HCT116 (cell line): ENCODE measurements at regions not wholly inside any gene's neighbourhood (a gene's known extent, or its start where the extent isn't known, plus 50 kb on each side); places are given as distances from the start of the nearest gene placed in this dataset.

ENCODE experiments used
- ATAC-seq: fragments of 200-7000 bp; cut with Tn5 transposase; 2 replicates; pipeline ENCODE4 v1.9.1; 2020; ENCODE audit warnings: mild to moderate bottlenecking, moderate library complexity
- BruUV-seq: library from RNA; stranded (reverse); fragments of 400-500 nt; replicated peaks from 2 replicates; lab custom pipeline; 2021; lab: Mats Ljungman, UMichigan
- CTCF ChIA-PET: fragments of 300-600 bp; sonication (Branson Sonifier 250); formaldehyde crosslinking; loops from one replicate; lab custom pipeline; 2021; ENCODE audit warnings: antibody characterized with exemption; lab: Charles Lee
- POLR2A ChIA-PET: fragments of 300-600, 350-600 bp; sonication (Branson Sonifier 250); formaldehyde crosslinking; loops from one replicate; lab custom pipeline; 2021; ENCODE audit warnings: antibody characterized with exemption; lab: Charles Lee
- RAD21 ChIA-PET, 2 experiments: fragments of 300-600 bp; sonication (Branson Sonifier 250); formaldehyde crosslinking; loops; one replicate each; lab custom pipeline; 2023; ENCODE audit warnings: low total read pairs in 2 of 2; ENCODE audit not compliant: uncharacterized antibody in 2 of 2, unreplicated experiment in 2 of 2, low non-redundant PET in 1 of 2; lab: Charles Lee
- DNase-seq: peaks from one replicate; pipeline ENCODE4 v3.0.0-alpha.2; 2010; ENCODE audit warnings: low read depth, low spot score
- H2AFZ ChIP-seq: fragments of 200-600 bp; shearing (Covaris generic), sonication (generic); 2 replicates; pipeline ENCODE4 v1.6.1; 2017; ENCODE audit warnings: low read depth, mixed run types, mixed read lengths, antibody characterized with exemption, low read length; ENCODE audit not compliant: poor library complexity, severe bottlenecking
- H3K27ac ChIP-seq: 2 replicates; pipeline ENCODE4 v1.5.1; 2012; ENCODE audit warnings: low read depth, low read length
- H3K27me3 ChIP-seq: fragments of 200-600 bp; sonication (generic); 2 replicates; pipeline ENCODE4 v1.6.1; 2016; ENCODE audit warnings: mixed run types, low read length, mixed read lengths; ENCODE audit not compliant: insufficient read depth
- H3K36me3 ChIP-seq, 2 experiments: fragments of 200-500 bp in 1 of 2; fragments of 200-600 bp in 1 of 2; sonication (Bioruptor generic) in 1 of 2; sonication (generic) in 1 of 2; 2 replicates each; pipeline versions ENCODE4 v1.5.1 to v1.6.1; 2014 to 2016; ENCODE audit warnings: low read length in 2 of 2, inconsistent platforms in 1 of 2, mixed read lengths in 1 of 2, mixed run types in 1 of 2; ENCODE audit not compliant: insufficient read depth in 2 of 2, control insufficient read depth in 1 of 2
- H3K4me1 ChIP-seq, 2 experiments: fragments of 200-600 bp in 1 of 2; sonication (generic) in 1 of 2; 2 replicates each; pipeline versions ENCODE4 v1.5.1 to v1.6.1; 2012 to 2017; ENCODE audit warnings: low read length in 2 of 2, inconsistent platforms in 1 of 2, mild to moderate bottlenecking in 1 of 2, mixed read lengths in 1 of 2, mixed run types in 1 of 2, moderate library complexity in 1 of 2; ENCODE audit not compliant: insufficient read depth in 2 of 2, control insufficient read depth in 1 of 2
- H3K4me2 ChIP-seq: fragments of 200-600 bp; sonication (generic); 2 replicates; pipeline ENCODE4 v1.6.1; 2017; ENCODE audit warnings: mixed run types, low read length, mixed read lengths
- H3K4me3 ChIP-seq, 2 experiments: fragments of 200-600 bp in 1 of 2; sonication (generic) in 1 of 2; replicated peaks in 1 of 2; 2 replicates each; pipeline ENCODE4 v1.5.1; 2011 to 2016; ENCODE audit warnings: low read length in 2 of 2, control low read depth in 1 of 2, low read depth in 1 of 2, mild to moderate bottlenecking in 1 of 2, mixed read lengths in 1 of 2, mixed run types in 1 of 2
- H3K79me2 ChIP-seq: fragments of 200-600 bp; sonication (generic); 2 replicates; pipeline ENCODE4 v1.6.1; 2017; ENCODE audit warnings: mild to moderate bottlenecking, mixed run types, low read length, moderate library complexity, mixed read lengths; ENCODE audit not compliant: insufficient read depth
- H3K9ac ChIP-seq: fragments of 200-600 bp; sonication (generic); 2 replicates; pipeline ENCODE4 v1.6.1; 2016; ENCODE audit warnings: low read length, mixed read lengths
- H3K9me2 ChIP-seq: fragments of 200-600 bp; sonication (generic), shearing (Covaris generic); 2 replicates; pipeline ENCODE4 v1.6.1; 2017; ENCODE audit warnings: mixed run types, mild to moderate bottlenecking, moderate library complexity; ENCODE audit not compliant: insufficient read depth
- H3K9me3 ChIP-seq, 2 experiments: fragments of 200-500 bp in 1 of 2; fragments of 200-600 bp in 1 of 2; sonication (Bioruptor generic) in 1 of 2; sonication (generic) in 1 of 2; 2 replicates each; pipeline ENCODE4 v1.6.1; 2014 to 2017; ENCODE audit warnings: low read length in 2 of 2, mixed read lengths in 2 of 2, inconsistent platforms in 1 of 2, low read depth in 1 of 2, mild to moderate bottlenecking in 1 of 2, mixed run types in 1 of 2, moderate library complexity in 1 of 2; ENCODE audit not compliant: control insufficient read depth in 1 of 2, insufficient read depth in 1 of 2
- H4K20me1 ChIP-seq: fragments of 200-600 bp; sonication (generic), shearing (Covaris generic); 2 replicates; pipeline ENCODE4 v1.6.1; 2017; ENCODE audit warnings: mixed run types, mild to moderate bottlenecking, moderate library complexity; ENCODE audit not compliant: insufficient read depth
- CBX3 ChIP-seq: IDR thresholded peaks from 2 replicates; pipeline ENCODE4 v1.6.1; 2012; ENCODE audit warnings: low read depth
- ELF1 ChIP-seq: IDR thresholded peaks from 2 replicates; pipeline ENCODE4 v1.6.1; 2012; ENCODE audit warnings: low read depth, borderline replicate concordance
- EZH2 ChIP-seq: fragments of 200-600 bp; sonication (generic); IDR thresholded peaks from 2 replicates; pipeline ENCODE4 v1.6.1; 2017; ENCODE audit warnings: antibody characterized with exemption, mixed run types
- EZH2phosphoT487 ChIP-seq: fragments of 200-600 bp; IDR thresholded peaks from 2 replicates; pipeline ENCODE4 v1.6.1; 2018; ENCODE audit warnings: antibody characterized with exemption, borderline replicate concordance
- MAX ChIP-seq: IDR thresholded peaks from 2 replicates; pipeline ENCODE4 v1.6.1; 2012
- POLR2A ChIP-seq: IDR thresholded peaks from 2 replicates; pipeline ENCODE4 v1.7.0; 2011; ENCODE audit warnings: borderline replicate concordance; ENCODE audit not compliant: insufficient read depth, insufficient read length; ENCODE audit errors: extremely low read depth
- RAD21 ChIP-seq: IDR thresholded peaks from 2 replicates; pipeline ENCODE4 v1.6.1; 2012; ENCODE audit warnings: low read depth, mild to moderate bottlenecking
- SIN3A ChIP-seq: IDR thresholded peaks from 2 replicates; pipeline ENCODE4 v1.6.1; 2012; ENCODE audit warnings: low read depth
- SP1 ChIP-seq: IDR thresholded peaks from 2 replicates; pipeline ENCODE4 v1.6.1; 2012; ENCODE audit warnings: low read depth
- TCF7L2 ChIP-seq: IDR thresholded peaks from 2 replicates; pipeline ENCODE4 v1.7.0; 2011; ENCODE audit warnings: borderline replicate concordance, inconsistent platforms; ENCODE audit not compliant: insufficient read depth, insufficient read length; ENCODE audit errors: extremely low read depth
- ZFX ChIP-seq: fragments of 450-650 bp; IDR thresholded peaks from 2 replicates; pipeline ENCODE4 v1.6.1; 2017
- intact Hi-C: fragments of 100-400 bp; cut with micrococcal nuclease; formaldehyde crosslinking; loops from 2 replicates; pipeline ENCODE4 v1.10.0; 2022
- TF ChIP-seq, protein P1 (sequence below): IDR thresholded peaks from 2 replicates; pipeline ENCODE4 v1.6.1; 2011; ENCODE audit warnings: mild to moderate bottlenecking, low read length, moderate library complexity; ENCODE audit not compliant: insufficient replicate concordance; ENCODE audit errors: extremely low read depth
- TF ChIP-seq, protein P2 (sequence below): IDR thresholded peaks from 2 replicates; pipeline ENCODE4 v1.6.1; 2012; ENCODE audit warnings: low read depth

DNA sequence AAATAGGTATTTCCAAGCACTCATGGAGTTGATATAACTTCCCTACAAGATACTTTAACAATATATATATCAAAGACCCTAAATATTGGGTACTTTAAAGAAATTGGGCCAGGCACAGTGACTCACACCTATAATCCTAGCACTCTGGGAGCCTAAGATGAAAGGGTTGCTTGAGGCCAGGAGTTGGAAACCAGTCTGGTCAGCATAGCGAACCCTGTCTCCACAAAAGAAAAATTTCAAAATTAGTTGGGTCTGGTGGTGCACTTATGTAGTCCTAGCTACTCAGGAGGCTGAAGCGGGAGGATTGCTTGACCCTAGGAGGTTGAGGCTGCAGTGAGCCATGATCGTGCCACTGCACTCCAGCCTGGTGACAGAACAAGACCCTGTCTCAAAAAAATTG is 393.9 kb upstream of the DEPDC1 start:
- BruUV-seq: no TSS peak

More for the DNA sequence above, 393.9 kb upstream of the DEPDC1 start:
- H3K9ac ChIP-seq: no peak overlapping the region
- no peak overlapping the region for H3K27ac ChIP-seq
- peaks cover 3% of the 10 kb centered on the region; the same call in 1 of the 2 replicates for H3K27me3 ChIP-seq
- ATAC-seq (no peak), DNase-seq (no peak)
- intact Hi-C loops: no loop called here
- H3K36me3 ChIP-seq: no peaks in the 10 kb centered on the region
- H3K4me3 ChIP-seq: no peak overlapping the region
- TF ChIP-seq ELF1 (no peak), ZFX (no peak), RAD21 (no peak), SIN3A (no peak), CBX3 (no peak), TCF7L2 (no peak), EZH2 (no peak), SP1 (no peak), POLR2A (no peak), MAX (no peak), EZH2phosphoT487 (no peak)
- TF ChIP-seq, protein P1, sequence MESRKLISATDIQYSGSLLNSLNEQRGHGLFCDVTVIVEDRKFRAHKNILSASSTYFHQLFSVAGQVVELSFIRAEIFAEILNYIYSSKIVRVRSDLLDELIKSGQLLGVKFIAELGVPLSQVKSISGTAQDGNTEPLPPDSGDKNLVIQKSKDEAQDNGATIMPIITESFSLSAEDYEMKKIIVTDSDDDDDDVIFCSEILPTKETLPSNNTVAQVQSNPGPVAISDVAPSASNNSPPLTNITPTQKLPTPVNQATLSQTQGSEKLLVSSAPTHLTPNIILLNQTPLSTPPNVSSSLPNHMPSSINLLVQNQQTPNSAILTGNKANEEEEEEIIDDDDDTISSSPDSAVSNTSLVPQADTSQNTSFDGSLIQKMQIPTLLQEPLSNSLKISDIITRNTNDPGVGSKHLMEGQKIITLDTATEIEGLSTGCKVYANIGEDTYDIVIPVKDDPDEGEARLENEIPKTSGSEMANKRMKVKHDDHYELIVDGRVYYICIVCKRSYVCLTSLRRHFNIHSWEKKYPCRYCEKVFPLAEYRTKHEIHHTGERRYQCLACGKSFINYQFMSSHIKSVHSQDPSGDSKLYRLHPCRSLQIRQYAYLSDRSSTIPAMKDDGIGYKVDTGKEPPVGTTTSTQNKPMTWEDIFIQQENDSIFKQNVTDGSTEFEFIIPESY: no peak
- TF ChIP-seq, protein P2, sequence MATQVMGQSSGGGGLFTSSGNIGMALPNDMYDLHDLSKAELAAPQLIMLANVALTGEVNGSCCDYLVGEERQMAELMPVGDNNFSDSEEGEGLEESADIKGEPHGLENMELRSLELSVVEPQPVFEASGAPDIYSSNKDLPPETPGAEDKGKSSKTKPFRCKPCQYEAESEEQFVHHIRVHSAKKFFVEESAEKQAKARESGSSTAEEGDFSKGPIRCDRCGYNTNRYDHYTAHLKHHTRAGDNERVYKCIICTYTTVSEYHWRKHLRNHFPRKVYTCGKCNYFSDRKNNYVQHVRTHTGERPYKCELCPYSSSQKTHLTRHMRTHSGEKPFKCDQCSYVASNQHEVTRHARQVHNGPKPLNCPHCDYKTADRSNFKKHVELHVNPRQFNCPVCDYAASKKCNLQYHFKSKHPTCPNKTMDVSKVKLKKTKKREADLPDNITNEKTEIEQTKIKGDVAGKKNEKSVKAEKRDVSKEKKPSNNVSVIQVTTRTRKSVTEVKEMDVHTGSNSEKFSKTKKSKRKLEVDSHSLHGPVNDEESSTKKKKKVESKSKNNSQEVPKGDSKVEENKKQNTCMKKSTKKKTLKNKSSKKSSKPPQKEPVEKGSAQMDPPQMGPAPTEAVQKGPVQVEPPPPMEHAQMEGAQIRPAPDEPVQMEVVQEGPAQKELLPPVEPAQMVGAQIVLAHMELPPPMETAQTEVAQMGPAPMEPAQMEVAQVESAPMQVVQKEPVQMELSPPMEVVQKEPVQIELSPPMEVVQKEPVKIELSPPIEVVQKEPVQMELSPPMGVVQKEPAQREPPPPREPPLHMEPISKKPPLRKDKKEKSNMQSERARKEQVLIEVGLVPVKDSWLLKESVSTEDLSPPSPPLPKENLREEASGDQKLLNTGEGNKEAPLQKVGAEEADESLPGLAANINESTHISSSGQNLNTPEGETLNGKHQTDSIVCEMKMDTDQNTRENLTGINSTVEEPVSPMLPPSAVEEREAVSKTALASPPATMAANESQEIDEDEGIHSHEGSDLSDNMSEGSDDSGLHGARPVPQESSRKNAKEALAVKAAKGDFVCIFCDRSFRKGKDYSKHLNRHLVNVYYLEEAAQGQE: no peak
- H4K20me1 ChIP-seq: no peaks in the 10 kb centered on the region
- no peaks in the 10 kb centered on the region for H3K9me2 ChIP-seq
- no peak overlapping the region for H3K4me2 ChIP-seq
- H2AFZ ChIP-seq: no peak overlapping the region
- no peaks in the 10 kb centered on the region for H3K9me3 ChIP-seq
- POLR2A ChIA-PET: no interaction called here
- no peaks in the 10 kb centered on the region for H3K79me2 ChIP-seq
- CTCF ChIA-PET: no interaction called here
- RAD21 ChIA-PET: no interaction called here
- H3K4me1 ChIP-seq: no peaks in the 10 kb centered on the region
